Coronary artery (tissue), 2 donors: ENCODE measurements at regions not wholly inside any gene's neighbourhood (a gene's known extent, or its start where the extent isn't known, plus 50 kb on each side); places are given as distances from the start of the nearest gene placed in this dataset.

Experiments
- DNase-seq: peaks from one replicate; pipeline ENCODE4 v3.0.0-alpha.2; 2017; ENCODE audit warnings: low spot score
- H3K27ac ChIP-seq, 2 donors: fragments of 200-600 bp; sonication (generic); one replicate each; pipeline ENCODE4 v1.5.1; 2016 to 2019
- H3K4me3 ChIP-seq: fragments of 200-600 bp; sonication (generic); 2 replicates; pipeline ENCODE4 v1.5.1; 2016; ENCODE audit warnings: mild to moderate bottlenecking, moderate library complexity
- CTCF ChIP-seq: fragments of 200-600 bp; sonication (generic); IDR thresholded peaks from one replicate; pipeline ENCODE4 v1.5.1; 2019; ENCODE audit warnings: antibody characterized with exemption

GRCh38 chr21:16978309-16978895 lies 534.4 kb upstream of the CXADR start:
- Histone ChIP-seq H3K4me3 (no peak overlapping the region), H3K27ac (no peak overlapping the region)
- no peak for DNase-seq
- TF ChIP-seq CTCF: no peak

- DNase-seq: no peak
- H3K27ac ChIP-seq: no peak overlapping the region
Observed at GRCh38 chr21:16979574-16979973, 533.3 kb upstream of the CXADR start.

GRCh38 chr21:16983420-16983819 lies 529.4 kb upstream of the CXADR start:
- no peak for TF ChIP-seq CTCF
- no peak for DNase-seq
- no peak overlapping the region for H3K4me3 ChIP-seq
- no peak overlapping the region for H3K27ac ChIP-seq

More at GRCh38 chr21:16979574-16979973, 533.3 kb upstream of the CXADR start:
- H3K4me3 ChIP-seq: no peak overlapping the region
- no peak for TF ChIP-seq CTCF

- DNase-seq: no peak
- H3K4me3 ChIP-seq: no peak overlapping the region
- TF ChIP-seq CTCF: no peak
- no peak overlapping the region for H3K27ac ChIP-seq
Observed at GRCh38 chr21:16992448-16992847, 520.4 kb upstream of the CXADR start.

- H3K27ac ChIP-seq: no peak overlapping the region
- TF ChIP-seq CTCF: no peak
- DNase-seq: no peak
- H3K4me3 ChIP-seq: no peak overlapping the region
Observed at GRCh38 chr21:16993416-16994038, 519.3 kb upstream of the CXADR start.

GRCh38 chr21:17002594-17003257 lies 510.1 kb upstream of the CXADR start:
- TF ChIP-seq CTCF: no peak
- no peak overlapping the region for H3K27ac ChIP-seq
- no peak overlapping the region for H3K4me3 ChIP-seq
- no peak for DNase-seq

- no peak overlapping the region for H3K4me3 ChIP-seq
- H3K27ac ChIP-seq: no peak overlapping the region
- no peak for TF ChIP-seq CTCF
- no peak for DNase-seq
Observed at GRCh38 chr21:17003258-17003615, 509.6 kb upstream of the CXADR start.
